ENCODE measurements at regions not wholly inside any gene's neighbourhood (a gene's known extent, or its start where the extent isn't known, plus 50 kb on each side); places are given as distances from the start of the nearest gene placed in this dataset.

DNA sequence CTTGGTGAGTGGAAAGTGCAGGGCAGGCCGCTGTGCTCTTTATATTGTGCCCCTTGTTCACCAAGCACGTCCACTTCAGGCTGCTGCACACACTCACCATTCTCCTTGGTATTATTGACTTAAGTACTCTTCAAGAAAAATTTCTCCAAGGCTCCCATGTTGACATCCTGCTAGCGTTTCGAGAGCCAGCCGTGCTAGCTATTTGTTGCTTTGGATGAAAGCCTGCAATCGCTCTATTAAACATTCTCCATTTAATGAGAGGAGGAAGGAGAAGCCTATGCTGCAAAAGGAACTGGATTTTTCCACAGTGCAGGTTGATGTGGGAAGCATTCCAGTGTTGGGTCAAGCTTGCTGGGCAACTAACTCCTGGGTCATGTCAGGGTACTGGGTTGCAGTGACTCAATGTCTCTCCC, 113.5 kb downstream of the CD83 start:
- TF ChIP-seq, protein P1, sequence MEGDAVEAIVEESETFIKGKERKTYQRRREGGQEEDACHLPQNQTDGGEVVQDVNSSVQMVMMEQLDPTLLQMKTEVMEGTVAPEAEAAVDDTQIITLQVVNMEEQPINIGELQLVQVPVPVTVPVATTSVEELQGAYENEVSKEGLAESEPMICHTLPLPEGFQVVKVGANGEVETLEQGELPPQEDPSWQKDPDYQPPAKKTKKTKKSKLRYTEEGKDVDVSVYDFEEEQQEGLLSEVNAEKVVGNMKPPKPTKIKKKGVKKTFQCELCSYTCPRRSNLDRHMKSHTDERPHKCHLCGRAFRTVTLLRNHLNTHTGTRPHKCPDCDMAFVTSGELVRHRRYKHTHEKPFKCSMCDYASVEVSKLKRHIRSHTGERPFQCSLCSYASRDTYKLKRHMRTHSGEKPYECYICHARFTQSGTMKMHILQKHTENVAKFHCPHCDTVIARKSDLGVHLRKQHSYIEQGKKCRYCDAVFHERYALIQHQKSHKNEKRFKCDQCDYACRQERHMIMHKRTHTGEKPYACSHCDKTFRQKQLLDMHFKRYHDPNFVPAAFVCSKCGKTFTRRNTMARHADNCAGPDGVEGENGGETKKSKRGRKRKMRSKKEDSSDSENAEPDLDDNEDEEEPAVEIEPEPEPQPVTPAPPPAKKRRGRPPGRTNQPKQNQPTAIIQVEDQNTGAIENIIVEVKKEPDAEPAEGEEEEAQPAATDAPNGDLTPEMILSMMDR (IDR thresholded peaks at IDR 0.05) = no peak
- TF ChIP-seq POLR2AphosphoS5 (IDR thresholded peaks at IDR 0.05) (no peak), EP300 (IDR thresholded peaks at IDR 0.05; ENCODE audit: low read depth) (no peak), POLR2A (IDR thresholded peaks at IDR 0.05) (no peak)
